ENCODE measurements at regions not wholly inside any gene's neighbourhood (a gene's known extent, or its start where the extent isn't known, plus 50 kb on each side); places are given as distances from the start of the nearest gene placed in this dataset.

DNA sequence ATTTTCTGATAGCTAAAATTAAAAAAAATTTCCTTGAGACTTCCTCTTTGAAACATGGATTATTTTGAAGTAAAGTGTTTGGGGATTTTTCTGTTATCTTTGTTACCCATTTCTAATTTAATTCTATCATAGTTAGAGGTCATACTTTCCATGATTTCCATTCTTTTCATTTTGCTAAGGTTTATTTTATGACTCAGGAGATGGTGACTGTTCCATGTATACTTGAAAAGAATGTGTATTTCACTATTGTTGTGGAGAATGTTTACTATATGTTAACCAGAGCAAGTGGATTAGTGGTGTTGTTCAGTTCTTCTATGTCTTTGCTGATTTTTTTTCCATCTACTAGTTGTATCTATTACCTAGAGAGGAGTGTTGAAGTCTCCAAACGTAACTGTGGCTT, 250.5 kb upstream of the PELI2 start:
- Histone ChIP-seq H3K9me3 (no peaks in the 10 kb centered on the region), H3K27me3 (no peaks in the 10 kb centered on the region), H3K4me3 (replicated peaks in 1 of 3) (no peak overlapping the region), H3K36me3 (no peaks in the 10 kb centered on the region), H3K27ac (no peak overlapping the region), H3K4me1 (no peaks in the 10 kb centered on the region)
- DNase-seq: no peak
- 91 to 96% methylated on average over 1 of the region's 1 CpG for WGBS, 2 donors
- intact Hi-C loops (cut with DNase I): no loop called here
- TF ChIP-seq, protein P1, sequence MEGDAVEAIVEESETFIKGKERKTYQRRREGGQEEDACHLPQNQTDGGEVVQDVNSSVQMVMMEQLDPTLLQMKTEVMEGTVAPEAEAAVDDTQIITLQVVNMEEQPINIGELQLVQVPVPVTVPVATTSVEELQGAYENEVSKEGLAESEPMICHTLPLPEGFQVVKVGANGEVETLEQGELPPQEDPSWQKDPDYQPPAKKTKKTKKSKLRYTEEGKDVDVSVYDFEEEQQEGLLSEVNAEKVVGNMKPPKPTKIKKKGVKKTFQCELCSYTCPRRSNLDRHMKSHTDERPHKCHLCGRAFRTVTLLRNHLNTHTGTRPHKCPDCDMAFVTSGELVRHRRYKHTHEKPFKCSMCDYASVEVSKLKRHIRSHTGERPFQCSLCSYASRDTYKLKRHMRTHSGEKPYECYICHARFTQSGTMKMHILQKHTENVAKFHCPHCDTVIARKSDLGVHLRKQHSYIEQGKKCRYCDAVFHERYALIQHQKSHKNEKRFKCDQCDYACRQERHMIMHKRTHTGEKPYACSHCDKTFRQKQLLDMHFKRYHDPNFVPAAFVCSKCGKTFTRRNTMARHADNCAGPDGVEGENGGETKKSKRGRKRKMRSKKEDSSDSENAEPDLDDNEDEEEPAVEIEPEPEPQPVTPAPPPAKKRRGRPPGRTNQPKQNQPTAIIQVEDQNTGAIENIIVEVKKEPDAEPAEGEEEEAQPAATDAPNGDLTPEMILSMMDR (IDR thresholded peaks at IDR 0.05): no peak
- TF ChIP-seq POLR2A (IDR thresholded peaks at IDR 0.05): no peak

DNA sequence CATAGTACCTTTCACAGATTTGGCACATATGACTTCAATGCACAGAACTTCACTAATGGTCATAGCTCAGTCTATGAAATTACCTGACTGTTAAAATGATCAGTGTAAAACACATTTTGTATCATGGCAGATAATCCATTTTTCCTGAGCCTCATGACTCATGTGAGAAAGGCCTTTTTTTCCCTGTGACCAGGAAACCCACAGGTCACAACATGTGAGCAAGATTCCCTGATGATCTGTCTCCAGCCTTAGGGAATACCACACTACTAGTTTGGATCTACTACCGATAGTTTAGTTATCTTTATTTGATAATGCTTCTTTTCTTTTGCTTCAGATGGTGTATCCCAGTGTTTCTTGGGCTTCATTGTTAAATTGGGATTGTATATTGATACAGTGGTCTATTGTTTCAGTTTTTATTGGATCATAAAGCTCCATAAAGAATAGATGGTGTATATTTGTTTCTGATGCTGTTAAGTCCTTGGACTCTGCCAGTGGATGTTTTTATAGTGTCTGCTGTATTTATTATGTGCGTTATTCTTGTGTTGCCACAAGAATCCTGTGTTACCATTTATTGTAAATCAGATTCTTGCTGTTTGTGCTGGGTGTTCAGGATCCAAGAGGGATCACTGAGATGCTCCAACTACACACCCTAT, 248.7 kb upstream of the PELI2 start:
- no peak overlapping the region for H3K4me3 ChIP-seq (replicated peaks in 1 of 3)
- DNase-seq: no peak
- 65 to 91% methylated on average over 2 of the region's 2 CpGs for WGBS, 2 donors
- H3K4me1 ChIP-seq: no peaks in the 10 kb centered on the region
- H3K27me3 ChIP-seq: no peaks in the 10 kb centered on the region
- H3K27ac ChIP-seq: no peak overlapping the region
- H3K36me3 ChIP-seq: no peaks in the 10 kb centered on the region
- intact Hi-C loops (cut with DNase I): no loop called here
- no peak for TF ChIP-seq POLR2A (IDR thresholded peaks at IDR 0.05)
- TF ChIP-seq, protein P1 (IDR thresholded peaks at IDR 0.05): no peak
- no peaks in the 10 kb centered on the region for H3K9me3 ChIP-seq

DNA sequence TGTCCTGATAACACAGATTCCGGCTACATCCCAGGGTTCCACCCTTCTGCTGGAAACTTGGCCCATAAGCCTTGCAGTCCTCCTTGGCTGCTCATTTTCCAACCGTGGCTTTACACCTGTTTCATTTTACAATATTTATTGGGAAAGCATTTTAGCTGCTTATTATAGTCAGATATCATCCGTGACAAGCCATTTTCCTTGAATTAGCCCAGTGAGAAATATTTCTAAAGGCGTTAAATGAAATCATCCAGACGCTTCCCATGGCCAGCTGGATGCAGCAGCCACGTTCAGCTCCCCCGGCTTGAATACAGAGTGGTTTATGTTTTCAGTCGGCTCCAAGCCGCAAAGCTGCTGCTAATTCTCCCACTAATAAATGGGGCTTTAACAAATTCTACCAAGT, 245.0 kb upstream of the PELI2 start:
- intact Hi-C loops (cut with DNase I): no loop called here
- Histone ChIP-seq H3K4me1 (no peaks in the 10 kb centered on the region), H3K36me3 (no peaks in the 10 kb centered on the region), H3K27ac (no peak overlapping the region), H3K9me3 (no peaks in the 10 kb centered on the region), H3K4me3 (replicated peaks in 1 of 3) (no peak overlapping the region), H3K27me3 (no peaks in the 10 kb centered on the region)
- no peak for DNase-seq
- WGBS, 2 donors: 73 to 77% methylated on average over 9 of the region's 9 CpGs
- TF ChIP-seq POLR2A (IDR thresholded peaks at IDR 0.05): no peak
- TF ChIP-seq, protein P1 (IDR thresholded peaks at IDR 0.05): no peak

DNA sequence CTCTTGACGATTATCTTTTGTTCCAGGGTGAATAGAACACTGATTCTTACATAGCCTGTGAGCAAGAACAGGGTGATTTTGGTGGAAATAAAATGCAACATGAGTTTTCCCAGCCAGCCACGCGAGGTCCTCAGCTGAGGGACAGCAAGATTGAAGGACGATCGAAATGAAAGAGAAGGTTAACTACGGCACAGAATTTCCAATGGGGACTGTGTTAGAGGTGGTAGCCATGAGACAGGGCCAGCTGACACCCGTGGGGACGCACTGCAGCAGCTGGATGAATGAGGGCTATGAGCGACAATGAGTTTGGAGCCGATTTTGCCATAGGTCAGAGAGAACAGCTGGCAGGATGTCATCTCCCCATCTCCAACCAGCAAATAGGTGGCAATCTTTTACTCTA, 243.4 kb upstream of the PELI2 start:
- Histone ChIP-seq H3K4me3 (replicated peaks in 1 of 3) (no peak overlapping the region), H3K4me1 (no peaks in the 10 kb centered on the region), H3K36me3 (no peaks in the 10 kb centered on the region), H3K27ac (no peak overlapping the region), H3K9me3 (no peaks in the 10 kb centered on the region), H3K27me3 (no peaks in the 10 kb centered on the region)
- no peak for DNase-seq
- WGBS, 2 donors: 66 to 77% methylated on average over 10 of the region's 10 CpGs
- TF ChIP-seq, protein P1 (IDR thresholded peaks at IDR 0.05): no peak
- TF ChIP-seq POLR2A (IDR thresholded peaks at IDR 0.05): no peak
- intact Hi-C loops (cut with DNase I): no loop called here

DNA sequence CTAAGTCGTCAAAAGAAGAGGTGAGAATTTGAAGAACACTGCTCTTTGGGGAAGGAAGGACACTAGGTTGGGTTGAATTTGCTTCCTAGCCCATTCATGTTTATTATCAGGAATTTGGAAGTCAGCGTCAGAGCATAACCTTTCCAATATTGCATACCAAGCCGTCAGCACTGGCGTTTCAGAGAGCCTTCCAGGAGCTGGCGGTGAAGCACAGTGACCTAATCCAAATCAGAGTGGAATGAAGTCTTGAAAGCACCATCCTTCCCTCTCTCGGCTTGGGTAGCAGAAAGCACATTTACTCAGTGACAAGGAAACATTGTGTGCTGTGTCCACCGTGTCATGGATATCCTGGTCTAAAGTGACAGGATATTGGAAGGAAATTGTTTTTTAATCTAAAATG, 240.3 kb upstream of the PELI2 start:
- WGBS, 2 donors: 59 to 69% methylated on average over 7 of the region's 7 CpGs

More for the DNA sequence above, 240.3 kb upstream of the PELI2 start:
- TF ChIP-seq POLR2A (IDR thresholded peaks at IDR 0.05): no peak
- TF ChIP-seq, protein P1 (IDR thresholded peaks at IDR 0.05): no peak
- Histone ChIP-seq H3K27me3 (no peaks in the 10 kb centered on the region), H3K36me3 (no peaks in the 10 kb centered on the region), H3K27ac (no peak overlapping the region), H3K4me3 (replicated peaks in 1 of 3) (no peak overlapping the region), H3K4me1 (no peaks in the 10 kb centered on the region), H3K9me3 (no peaks in the 10 kb centered on the region)
- no peak for DNase-seq
- intact Hi-C loops (cut with DNase I): no loop called here

Measured in thyroid gland (tissue), 4 donors.